Activated CD8-positive, alpha-beta memory T cell treated with anti-CD3 and anti-CD28 coated beads, Interleukin-2, amount 50 U/mL, for 48 hours (primary cell): ENCODE measurements at regions not wholly inside any gene's neighbourhood (a gene's known extent, or its start where the extent isn't known, plus 50 kb on each side); places are given as distances from the start of the nearest gene placed in this dataset.
"Not testable (repeated sequence)": the region's sequence is repeated elsewhere in the genome, so short reads cannot be mapped to it uniquely, and the experiment has no call there.

ENCODE experiments used
- DNase-seq: peaks from one replicate; pipeline ENCODE4 v3.0.0-alpha.2; 2020

DNA sequence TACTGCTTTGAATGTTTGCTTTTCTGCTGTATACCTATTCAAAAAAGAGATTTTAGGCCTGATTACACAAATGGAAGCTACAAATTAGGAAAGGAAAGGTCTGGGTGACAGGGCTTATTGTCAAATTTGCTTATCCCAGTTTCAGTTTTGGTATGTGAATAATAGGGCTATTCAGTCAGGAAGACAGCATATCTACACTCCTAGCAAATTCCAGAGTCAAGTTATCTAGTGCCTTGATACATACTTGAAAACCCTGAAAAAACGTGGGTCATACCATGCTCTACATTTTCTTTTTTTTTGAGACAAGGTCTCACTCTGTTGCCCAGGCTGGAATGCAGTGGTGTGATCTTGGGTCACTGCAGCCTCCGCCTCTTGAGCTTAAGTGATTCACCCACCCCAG, 59.2 kb upstream of the CCDC180 start:
- not testable (repeated sequence) for DNase-seq

DNA sequence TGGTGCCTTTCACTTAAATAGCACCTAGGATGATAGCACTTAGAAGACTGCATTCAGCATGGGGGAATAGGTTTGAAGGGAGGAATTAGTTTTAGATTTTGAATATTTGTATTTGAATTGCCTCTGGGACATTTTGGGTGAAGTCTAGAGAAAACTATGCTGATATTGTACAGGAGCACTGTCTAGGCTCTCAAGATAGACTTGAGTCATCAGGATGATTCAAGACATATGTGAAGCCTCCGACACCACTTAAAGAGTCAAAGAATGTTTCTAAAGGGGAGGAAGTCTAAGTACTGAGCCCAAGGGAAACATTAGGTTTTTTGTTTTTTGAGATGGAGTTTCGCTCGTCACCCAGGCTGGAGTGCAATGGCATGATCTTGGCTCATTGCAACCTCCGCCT, 63.9 kb upstream of the CCDC180 start:
- DNase-seq: no peak

DNA sequence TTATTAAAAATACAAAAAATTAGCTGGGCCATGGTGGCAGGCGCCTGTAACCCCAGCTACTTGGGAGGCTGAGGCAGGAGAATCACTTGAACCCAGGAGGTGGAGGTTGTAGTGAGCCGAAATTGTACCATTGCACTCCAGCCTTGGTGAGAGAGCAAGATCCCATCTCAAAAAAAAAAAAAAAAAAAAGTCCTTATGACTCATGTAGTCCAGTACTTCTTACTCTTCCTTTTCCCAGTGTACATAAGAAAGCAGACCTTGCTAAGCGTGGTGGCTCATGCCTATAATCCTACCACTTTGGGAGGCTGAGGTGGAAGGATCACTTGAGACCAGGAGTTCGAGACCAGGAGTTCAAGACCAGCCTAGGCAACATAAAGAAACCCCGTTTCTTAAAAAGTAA, 66.0 kb upstream of the CCDC180 start:
- not testable (repeated sequence) for DNase-seq

DNA sequence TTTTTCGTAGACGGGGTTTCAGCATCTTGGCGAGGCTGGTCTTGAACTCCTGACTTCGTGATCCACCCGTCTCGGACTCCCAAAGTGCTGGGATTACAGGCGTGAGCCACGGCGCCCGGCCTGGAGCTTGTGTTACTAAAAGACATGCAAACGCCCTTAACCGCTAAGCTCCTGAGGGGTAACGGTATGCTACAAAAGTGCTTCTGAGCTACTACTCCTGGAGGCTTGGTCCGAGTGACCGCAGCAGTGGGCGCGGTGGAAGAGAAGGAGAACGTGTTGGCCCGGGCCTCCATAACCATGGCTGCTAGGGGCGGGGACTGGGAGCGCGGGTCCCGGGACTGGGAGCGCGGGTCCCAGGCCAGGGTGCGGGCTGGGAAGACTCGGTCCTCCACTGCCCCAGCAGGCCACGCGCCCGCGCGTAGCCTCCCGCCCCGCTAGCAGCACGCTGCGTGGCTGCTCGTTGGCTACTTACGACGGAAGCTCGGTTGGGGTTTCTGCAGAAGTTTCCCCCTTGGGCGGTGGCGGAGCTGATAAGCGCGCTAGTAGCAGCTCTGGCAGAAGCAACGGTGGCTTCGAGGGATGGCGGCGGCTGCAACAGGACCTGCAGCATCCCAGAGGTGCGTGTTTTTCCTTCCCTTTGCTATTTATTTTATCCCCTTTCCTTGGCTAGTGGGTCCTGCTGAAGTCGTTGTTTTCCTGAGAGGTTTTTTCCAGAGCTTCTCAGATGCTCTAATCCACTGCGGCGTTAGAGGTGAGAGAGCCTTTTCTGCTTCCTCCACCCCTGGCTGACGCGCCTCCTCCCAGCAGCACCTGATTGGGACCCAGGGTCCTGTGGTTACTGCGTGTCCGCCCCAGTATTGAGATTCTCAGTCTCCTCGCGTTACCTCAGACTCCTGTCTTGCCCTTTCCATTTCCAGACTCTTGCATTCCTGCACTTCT, 69.2 kb upstream of the CCDC180 start:
- peak; percentile 85 for DNase-seq

DNA sequence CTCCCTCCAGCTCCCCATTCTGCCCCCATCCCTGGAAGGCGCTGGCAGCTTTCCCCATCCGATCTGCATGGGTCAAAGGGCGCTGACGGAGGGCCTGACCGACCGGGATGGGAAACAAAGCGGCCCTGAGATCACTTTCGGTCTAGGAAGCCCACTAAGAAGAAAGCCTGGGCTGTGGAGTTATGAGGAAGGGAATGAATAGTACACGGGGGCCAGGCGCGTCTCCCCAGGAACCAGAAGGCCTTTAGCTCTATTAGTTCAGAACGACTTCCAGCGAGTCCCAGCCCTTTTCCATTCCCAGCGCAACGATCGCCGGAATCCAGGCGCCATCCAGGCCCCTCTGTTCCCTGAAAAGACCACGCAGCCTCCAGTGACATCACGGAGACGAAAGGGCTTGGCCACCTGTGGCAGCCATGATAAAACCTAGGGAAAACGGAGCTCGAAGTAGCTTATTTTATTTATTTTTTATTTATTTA, 70.1 kb upstream of the CCDC180 start:
- DNase-seq: no peak

DNA sequence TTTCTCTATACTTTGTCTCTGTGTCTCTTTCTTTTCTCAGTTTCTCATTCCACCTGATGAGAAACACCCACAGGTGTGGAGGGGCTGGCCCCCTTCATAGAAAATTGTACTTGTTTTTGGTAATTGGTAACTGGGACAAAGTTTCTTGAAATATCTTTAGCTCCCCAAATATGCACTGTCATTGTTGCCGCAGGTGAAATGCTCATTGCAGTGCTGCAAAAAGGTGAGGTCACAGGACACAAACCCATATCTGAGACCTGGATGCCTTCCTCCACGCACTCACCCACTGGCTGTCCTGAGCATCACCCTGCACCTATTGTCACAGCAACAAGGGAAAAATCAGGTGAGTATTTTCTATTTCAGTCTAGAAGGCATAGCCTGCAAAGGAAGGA, 74.5 kb upstream of the CCDC180 start:
- DNase-seq: not testable (repeated sequence)

DNA sequence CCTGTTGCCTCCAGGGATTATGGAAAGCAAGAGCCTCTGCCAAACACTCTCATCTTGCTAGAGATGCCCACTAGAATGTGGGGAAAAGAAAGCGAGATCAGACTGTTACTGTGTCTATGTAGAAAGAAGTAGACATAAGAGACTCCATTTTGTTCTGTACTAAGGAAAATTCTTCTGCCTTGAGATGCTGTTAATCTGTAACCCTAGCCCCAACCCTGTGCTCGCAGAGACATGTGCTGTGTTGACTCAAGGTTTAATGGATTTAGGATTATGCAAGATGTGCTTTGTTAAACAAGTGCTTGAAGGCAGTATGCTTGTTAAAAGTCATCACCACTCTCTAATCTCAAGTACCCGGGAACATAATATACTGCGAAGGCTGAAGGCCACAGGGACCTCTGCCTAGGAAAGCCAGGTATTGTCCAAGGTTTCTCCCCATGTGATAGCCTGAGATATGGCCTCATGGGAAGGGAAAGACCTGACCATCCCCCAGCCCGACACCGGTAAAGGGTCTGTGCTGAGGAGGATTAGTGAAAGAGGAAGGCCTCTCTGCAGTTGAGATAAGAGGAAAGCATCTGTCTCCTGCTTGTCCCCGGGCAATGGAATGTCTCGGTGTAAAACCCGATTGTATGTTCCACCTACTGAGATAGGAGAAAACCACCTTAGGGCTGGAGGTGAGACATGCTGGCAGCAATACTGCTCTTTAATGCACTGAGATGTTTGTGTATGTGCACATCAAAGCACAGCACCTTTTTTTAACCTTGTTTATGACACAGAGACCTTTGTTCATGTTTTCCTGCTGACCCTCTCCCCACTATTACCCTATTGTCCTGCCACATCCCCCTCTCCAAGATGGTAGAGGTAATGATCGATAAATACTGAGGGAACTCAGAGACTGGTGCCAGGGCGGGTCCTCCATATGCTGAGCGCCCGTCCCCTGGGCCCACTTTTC, 75.1 kb upstream of the CCDC180 start:
- DNase-seq: not testable (repeated sequence)

DNA sequence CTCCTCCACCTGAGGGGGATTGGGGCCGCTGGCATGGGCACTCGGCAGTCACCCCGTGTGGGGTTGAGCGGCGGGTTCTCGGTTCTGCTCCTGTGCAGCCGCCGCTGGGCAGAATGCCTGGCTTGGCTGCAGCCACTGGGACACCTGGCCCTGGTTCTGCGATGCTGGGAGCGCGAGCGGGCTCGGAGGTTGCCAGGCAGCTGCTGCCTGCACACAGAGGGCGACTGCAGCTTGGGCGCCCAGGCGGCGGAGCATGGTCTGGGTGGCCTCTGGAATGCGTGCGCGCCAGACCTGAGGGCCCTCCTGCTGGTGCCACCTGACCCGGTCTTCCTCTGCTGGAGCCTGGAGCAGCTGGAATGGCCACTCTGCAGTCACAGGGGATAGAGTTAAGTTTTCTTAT, 85.1 kb upstream of the CCDC180 start:
- not testable (repeated sequence) for DNase-seq

DNA sequence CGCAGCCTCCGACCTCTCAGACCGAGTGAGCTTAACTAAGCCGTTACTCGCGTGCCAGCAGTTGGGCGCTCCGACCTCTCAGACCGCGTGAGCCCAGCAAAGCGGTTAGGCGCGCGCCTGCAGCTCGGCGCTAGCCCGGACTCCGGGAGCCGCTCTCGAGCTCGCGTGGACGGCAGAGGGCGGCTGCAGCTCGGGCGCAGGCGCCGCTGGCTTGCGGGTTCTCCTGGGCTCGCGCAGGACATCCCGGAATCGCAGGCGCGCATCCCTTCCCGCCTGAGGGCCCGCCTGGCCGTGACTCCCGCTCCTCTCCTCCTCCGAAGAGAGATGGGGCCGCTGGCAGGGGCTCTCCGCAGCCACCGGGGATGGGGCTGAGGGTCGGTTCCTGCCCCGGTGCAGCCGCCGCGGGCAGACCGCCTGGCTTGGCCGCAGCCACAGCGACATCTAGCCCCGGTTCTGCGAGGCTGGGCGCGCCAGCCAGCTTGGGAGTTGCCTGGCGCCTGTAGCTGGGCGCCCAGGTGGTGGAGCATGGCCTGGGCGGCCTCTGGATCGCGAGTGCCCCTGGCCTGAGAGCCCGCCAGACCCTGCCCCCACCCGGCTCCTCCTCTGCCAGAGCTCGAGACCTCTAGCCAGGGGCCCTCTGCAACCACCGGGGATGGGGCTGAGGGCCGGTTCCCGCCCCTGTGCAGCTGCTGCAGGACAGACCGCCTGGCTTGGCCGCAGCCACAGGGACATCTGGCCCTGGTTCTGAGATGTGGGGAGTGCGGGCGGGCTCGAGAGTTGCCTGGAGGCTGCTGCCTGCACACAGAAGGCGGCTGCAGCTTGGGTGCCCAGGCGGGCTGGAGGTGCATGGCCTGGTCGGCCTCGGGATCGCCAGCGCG, 85.7 kb upstream of the CCDC180 start:
- peak; percentile 79 for DNase-seq

DNA sequence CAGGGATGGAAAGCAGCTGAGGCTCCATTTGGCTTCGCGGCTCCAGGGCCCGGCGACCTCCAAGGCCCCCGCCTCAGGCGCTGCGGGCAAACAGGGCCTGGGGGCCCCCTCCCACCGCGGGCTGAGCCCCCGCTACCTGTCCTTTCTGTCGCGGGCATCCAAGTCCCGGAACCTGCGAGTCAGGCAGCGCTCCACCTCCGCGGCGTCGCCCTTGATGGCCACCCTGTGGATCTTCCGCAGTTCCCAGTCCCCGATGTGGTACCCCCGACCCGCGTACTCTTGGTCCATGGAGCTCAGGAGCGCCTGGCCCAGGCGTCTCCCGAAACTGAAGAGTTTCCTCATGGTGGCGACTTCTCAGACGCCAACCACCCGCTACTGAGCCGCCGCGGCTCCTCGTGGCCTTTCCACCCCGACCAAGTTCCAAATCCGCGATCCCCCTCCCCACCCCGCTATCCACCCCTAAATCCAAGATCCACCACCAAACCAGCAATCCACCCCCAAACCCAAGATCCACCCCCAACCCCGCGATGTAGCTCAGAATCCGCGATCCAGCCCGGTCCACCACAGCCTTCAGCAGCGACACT, 86.5 kb upstream of the CCDC180 start:
- DNase-seq: peak; percentile 57

DNA sequence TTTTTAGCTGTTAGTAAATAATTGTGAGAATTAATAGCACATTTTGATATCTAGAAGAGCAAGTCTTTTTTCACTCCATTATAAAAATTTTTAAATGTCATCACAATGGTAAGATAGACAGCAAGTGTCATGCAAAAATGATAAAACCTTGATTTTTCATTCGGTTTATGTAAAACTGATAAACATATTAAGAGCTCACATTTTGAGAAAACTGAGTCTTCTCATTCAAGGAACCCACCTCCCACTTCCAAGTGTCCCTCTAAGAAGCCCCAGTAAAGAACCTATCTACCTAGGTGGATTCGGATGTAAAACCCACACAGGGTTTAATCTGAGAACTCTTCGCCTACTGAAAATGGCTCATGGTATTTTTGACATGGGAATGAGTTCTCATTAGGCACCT, 87.1 kb upstream of the CCDC180 start:
- not testable (repeated sequence) for DNase-seq

DNA sequence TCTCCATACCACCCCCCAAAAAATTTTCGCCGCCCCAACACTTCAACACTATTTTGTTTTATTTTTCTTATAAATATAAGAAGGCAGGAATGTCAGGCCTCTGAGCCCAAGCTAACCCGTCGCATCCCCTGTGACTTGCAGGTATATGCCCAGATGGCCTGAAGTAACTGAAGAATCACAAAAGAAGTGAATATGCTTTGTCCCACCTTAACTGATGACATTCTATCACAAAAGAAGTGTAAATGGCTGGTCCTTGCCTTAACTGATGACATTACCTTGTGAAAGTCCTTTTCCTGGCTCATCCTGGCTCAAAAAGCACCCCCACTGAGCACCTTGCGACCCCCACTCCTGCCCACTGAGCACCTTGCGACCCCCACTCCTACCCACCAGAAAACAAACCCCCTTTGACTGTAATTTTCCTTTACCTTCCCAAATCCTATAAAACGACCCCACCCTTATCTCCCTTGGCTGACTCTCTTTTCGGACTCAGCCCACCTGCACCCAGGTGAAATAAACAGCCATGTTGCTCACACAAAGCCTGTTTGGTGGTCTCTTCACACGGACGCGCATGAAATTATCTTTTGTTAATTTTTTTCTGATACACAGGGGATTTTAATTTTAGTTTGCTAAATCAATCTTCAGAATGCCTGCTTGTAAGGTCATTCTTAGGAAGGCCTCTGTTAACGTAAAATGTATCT, 87.9 kb upstream of the CCDC180 start:
- DNase-seq: not testable (repeated sequence)

DNA sequence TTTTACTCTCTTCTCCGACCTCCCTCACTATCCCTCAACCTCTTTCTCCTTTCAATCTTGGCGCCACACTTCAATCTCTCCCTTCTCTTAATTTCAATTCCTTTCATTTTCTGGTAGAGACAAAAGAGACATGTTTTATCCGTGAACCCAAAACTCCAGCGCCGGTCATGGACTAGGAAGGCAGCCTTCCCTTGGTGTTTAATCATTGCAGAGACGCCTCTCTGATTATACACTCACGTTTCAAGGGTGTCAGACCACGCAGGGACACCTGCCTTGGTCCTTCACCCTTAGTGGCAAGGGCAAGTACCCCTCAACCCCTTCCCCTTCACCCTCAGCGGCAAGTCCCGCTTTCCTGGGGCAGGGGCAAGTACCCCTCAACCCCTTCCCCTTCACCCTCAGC, 92.3 kb upstream of the CCDC180 start:
- DNase-seq: not testable (repeated sequence)

DNA sequence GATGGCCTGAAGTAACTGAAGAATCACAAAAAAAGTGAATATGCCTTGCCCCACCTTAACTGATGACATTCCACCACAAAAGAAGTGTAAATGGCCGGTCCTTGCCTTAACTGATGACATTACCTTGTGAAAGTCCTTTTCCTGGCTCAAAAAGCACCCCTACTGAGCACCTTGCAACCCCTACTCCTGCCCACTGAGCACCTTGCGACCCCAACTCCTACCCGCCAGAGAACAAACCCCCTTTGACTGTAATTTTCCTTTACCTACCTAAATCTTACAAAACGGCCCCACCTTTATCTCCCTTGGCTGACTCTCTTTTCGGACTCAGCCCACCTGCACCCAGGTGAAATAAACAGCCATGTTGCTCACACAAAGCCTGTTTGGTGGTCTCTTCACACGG, 92.9 kb upstream of the CCDC180 start:
- DNase-seq: not testable (repeated sequence)

DNA sequence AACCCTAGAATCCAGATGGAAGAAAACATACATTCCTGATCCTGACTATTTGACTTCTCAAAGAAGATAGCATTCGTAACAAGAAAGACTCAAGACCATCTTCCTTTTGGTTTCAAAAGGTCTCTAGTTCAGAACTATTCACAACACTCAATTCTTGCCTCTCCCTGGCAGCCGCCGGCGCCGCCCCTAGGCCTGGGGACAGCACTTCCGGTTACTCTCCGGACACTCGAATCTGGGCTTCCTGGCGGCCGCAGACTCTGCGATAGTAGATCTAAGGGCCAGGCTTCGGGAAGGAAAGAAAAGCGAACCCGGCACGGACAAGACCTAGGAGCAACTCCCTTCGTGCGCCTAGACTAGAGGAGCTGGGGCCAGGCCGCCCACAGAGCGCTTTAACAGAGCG, 107.8 kb upstream of the CCDC180 start:
- not testable (repeated sequence) for DNase-seq

DNA sequence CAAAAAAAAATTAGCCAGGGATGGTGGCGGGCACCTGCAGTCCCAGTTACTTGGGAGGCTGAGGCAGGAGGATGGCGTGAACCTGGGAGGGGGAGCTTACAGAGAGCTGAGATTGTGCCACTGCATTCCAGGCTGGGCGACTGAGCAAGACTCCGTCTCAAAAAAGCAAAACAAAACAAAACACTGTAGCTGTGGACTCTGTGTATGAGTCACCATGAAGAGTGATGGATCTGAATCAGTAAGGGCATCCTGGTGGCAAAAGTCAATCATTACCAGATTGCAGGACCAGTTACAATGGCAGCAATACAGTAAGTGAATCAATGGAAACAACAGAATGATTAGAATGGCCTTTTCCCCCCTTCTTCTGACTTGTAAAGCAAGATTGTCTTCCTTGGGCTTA, 113.7 kb upstream of the CCDC180 start:
- not testable (repeated sequence) for DNase-seq

DNA sequence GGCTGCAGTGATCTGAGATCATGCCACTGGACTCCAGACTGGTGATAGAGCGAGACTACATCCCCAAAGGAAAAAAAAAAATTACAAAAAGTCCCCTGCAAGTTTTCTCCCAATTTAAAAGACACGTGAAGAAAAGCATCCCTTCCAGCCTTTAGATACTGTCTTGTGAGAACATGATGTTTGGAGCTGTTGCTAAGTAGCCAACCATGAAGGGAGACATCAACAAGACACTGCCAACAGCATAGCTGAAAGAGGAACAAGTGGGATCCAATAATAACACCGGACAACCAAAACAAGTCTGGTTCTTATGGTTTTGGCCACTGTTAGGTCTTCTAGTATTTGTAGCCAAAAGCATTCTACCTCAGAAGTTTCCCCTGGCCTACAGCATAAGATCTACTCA, 118.9 kb upstream of the CCDC180 start:
- DNase-seq: no peak

DNA sequence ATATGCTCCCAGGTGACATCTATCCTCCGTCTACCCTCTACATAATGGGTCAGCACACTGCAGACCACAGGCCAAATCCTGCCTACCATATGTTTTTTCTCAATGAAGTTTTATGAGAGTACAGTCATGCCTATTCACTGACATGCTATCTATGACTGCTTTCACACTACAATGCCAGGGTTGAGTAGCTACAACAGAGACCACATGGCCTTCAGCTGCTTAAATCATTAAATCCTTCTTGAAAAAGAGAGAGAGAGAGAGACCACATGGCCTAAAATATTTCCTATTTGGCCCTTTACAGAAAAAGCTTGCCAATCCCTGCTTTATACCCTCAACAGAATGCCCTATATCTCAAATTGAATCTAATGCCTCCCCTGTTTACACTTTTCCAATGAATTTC, 119.8 kb upstream of the CCDC180 start:
- not testable (repeated sequence) for DNase-seq

DNA sequence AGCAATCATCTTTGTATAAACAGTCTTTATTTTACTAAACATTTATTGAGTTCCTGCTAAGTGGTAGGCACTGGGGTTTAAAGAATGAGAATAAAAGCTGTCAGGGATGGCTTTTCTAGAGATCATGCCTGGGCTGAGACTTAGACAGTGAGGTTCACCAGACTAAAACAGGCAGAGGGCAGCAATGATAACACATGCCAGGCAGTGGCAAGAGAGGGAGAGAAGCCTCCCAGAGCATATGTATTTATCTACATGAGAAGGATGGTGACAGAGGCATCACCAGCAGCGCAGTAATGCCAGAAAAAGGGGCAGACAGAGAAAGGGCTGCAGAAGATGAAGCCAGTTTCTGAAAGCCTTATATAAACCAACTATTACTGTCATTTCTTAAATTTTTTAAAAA, 121.0 kb upstream of the CCDC180 start:
- no peak for DNase-seq

DNA sequence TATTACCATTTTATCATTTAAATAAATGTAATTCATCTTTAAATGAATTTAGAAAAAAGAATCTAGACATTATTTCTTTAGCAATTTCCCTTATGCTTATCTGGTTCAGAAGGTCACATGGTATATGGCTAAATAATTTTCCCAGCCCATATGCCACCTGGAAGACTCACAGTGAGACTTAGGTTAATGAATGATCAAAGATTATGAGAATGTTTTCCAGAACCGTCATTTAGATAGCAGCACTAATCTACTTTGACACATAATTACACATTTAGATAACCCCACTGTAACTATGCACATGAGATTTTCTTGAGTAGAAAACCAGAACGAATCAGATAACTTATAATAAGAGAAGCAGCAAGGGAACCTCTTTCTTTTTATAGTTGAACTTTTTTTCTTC, 124.9 kb upstream of the CCDC180 start:
- not testable (repeated sequence) for DNase-seq

DNA sequence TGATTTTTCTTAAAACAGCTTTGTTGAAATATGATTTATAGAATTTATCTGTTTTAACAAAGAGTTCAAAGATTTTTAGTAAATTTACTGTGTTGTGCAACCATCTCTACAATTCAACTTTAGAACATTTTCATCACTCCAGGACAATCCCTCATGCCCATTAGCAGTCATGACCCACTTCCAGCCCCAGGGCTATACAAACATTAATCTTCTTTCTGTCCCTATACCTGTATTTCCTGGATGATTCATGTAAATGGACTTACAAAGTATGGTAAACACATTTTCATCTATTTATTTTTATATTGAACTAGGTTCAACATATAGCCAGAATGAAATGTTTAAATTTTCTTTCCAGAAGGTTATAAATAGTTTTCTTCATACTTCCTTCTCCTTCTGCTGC, 127.8 kb upstream of the CCDC180 start:
- no peak for DNase-seq
